ENCODE measurements at regions not wholly inside any gene's neighbourhood (a gene's known extent, or its start where the extent isn't known, plus 50 kb on each side); places are given as distances from the start of the nearest gene placed in this dataset.
"Not testable (repeated sequence)": the region's sequence is repeated elsewhere in the genome, so short reads cannot be mapped to it uniquely, and the experiment has no call there.

DNA sequence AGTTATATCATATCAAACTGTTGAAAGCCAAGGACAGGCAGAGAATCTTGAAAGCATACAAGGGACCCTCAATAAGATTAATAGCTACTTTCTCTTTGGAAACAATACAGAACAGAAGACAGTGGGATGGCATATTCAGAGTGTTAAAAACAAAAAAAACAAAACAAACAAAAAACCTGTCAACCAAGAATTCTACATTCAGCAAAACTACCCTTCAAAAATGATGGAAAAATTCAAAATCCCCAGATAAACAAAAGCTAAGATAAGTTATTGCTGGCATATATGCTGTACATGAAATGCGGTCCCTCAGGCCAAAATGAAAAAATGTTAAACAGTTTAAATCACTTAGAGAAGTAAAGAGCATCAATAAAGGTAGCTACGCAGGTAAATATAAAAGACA lies 425.1 kb downstream of the ACTL7B start:
- H3K27me3 ChIP-seq = no peaks in the 10 kb centered on the region
- TF ChIP-seq, protein P1, sequence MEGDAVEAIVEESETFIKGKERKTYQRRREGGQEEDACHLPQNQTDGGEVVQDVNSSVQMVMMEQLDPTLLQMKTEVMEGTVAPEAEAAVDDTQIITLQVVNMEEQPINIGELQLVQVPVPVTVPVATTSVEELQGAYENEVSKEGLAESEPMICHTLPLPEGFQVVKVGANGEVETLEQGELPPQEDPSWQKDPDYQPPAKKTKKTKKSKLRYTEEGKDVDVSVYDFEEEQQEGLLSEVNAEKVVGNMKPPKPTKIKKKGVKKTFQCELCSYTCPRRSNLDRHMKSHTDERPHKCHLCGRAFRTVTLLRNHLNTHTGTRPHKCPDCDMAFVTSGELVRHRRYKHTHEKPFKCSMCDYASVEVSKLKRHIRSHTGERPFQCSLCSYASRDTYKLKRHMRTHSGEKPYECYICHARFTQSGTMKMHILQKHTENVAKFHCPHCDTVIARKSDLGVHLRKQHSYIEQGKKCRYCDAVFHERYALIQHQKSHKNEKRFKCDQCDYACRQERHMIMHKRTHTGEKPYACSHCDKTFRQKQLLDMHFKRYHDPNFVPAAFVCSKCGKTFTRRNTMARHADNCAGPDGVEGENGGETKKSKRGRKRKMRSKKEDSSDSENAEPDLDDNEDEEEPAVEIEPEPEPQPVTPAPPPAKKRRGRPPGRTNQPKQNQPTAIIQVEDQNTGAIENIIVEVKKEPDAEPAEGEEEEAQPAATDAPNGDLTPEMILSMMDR (IDR thresholded peaks at IDR 0.05) = no peak
- TF ChIP-seq POLR2A (IDR thresholded peaks at IDR 0.05; ENCODE audit: low read depth) (no peak), POLR2AphosphoS5 (IDR thresholded peaks at IDR 0.05) (no peak), EP300 (IDR thresholded peaks at IDR 0.05) (no peak)
- H3K27ac ChIP-seq (replicated peaks in 1 of 4) = no peak overlapping the region
- DNase-seq (ENCODE audit: extremely low spot score) = no peak
- 100% methylated on average over 2 of the region's 2 CpGs for WGBS
- H3K36me3 ChIP-seq = no peaks in the 10 kb centered on the region
- H3K9me3 ChIP-seq = peaks cover 0 to 13% (median 11%) of the 10 kb centered on the region in 4 donors
- H3K4me1 ChIP-seq = no peaks in the 10 kb centered on the region
- H3K4me3 ChIP-seq = no peak overlapping the region
- intact Hi-C loops (cut with DNase I) = no loop called here

DNA sequence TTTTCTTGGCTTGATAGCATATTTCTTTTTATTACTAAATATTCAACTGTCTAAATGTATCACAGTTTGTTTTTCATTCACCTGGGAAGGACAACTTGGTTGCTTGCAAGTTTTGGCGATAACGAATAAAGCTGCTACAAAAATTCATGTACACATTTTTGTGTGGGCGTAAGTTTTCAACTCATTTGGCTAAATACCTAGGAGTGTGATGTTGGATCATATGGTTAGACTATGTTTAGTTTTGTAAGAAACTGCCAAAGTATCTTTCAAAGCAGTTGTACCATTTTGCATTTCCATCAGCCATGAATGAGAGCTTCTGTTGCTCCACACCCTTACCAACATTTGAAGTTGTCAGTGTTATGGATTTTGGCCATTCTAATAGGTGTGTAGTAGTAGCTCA lies 428.0 kb downstream of the ACTL7B start:
- H3K4me1 ChIP-seq = no peaks in the 10 kb centered on the region
- H3K4me3 ChIP-seq = no peak overlapping the region
- no peaks in the 10 kb centered on the region for H3K27me3 ChIP-seq
- intact Hi-C loops (cut with DNase I) = no loop called here
- H3K27ac ChIP-seq (replicated peaks in 1 of 4) = no peak overlapping the region
- TF ChIP-seq, protein P1 (IDR thresholded peaks at IDR 0.05) = no peak
- TF ChIP-seq POLR2A (IDR thresholded peaks at IDR 0.05; ENCODE audit: low read depth) (no peak), POLR2AphosphoS5 (IDR thresholded peaks at IDR 0.05) (no peak), EP300 (IDR thresholded peaks at IDR 0.05) (no peak)
- no peak for DNase-seq (ENCODE audit: extremely low spot score)
- no peaks in the 10 kb centered on the region for H3K36me3 ChIP-seq
- 91% methylated on average over 3 of the region's 3 CpGs for WGBS
- H3K9me3 ChIP-seq = peaks cover 0 to 13% (median 11%) of the 10 kb centered on the region in 4 donors

DNA sequence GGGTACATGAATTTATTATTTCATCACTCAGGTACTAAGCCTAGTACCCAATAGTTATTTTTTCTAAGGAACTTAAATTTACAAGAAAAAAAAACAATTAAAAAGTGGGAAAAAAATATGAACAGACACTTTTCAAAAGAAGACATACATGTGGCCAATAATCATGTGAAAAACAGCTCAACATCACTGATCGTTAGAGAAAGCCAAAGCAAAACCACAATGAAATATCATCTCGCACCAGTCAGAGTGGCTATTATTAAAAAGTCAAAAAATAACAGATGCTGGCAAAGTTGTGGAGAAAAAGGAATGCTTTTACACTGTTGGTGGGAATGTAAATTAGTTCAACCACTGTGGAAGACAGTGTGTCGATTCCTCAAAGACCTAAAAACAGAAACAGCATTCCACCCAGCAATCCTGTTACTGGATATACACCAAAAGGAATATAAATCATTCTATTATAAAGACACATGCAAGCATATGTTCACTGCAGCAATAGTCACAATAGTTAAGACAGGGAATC lies 429.3 kb downstream of the ACTL7B start:
- H3K27me3 ChIP-seq; H3K27ac ChIP-seq (replicated peaks in 1 of 4); DNase-seq (ENCODE audit: extremely low spot score); H3K4me1 ChIP-seq; H3K36me3 ChIP-seq; intact Hi-C loops (cut with DNase I); H3K4me3 ChIP-seq: not testable (repeated sequence)
- WGBS = 82% methylated on average over 3 of the region's 3 CpGs
- H3K9me3 ChIP-seq = peaks cover 0 to 13% (median 11%) of the 10 kb centered on the region in 4 donors

DNA sequence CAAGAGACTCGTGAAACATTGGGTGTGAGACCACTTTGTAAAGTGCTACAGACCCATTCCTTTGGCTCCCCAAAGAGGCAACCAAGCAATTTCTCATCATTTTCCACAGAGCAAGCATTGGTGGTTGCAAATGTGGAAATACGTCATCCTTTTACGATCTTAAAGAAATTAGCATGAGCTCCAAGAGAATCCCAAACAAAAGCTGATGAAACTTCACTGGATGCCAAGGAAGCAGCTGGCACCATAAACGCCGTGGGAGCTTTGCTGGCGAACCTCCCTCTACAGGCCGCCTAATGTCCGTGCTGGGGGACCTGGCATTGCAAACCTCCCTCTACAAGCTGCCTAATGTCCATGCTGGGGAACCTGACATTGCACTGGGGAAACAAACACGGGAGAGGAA lies 432.4 kb downstream of the ACTL7B start:
- intact Hi-C loops (cut with DNase I) = no loop called here
- Histone ChIP-seq H3K9me3 (no peaks in the 10 kb centered on the region), H3K36me3 (no peaks in the 10 kb centered on the region), H3K4me1 (no peaks in the 10 kb centered on the region), H3K27me3 (no peaks in the 10 kb centered on the region), H3K4me3 (no peak overlapping the region), H3K27ac (replicated peaks in 1 of 4) (no peak overlapping the region)
- 88% methylated on average over 9 of the region's 9 CpGs for WGBS
- no peak for DNase-seq (ENCODE audit: extremely low spot score)
- TF ChIP-seq POLR2AphosphoS5 (IDR thresholded peaks at IDR 0.05) = no peak
- TF ChIP-seq EP300 (IDR thresholded peaks at IDR 0.05) = no peak
- TF ChIP-seq, protein P1 (IDR thresholded peaks at IDR 0.05) = no peak
- TF ChIP-seq POLR2A (IDR thresholded peaks at IDR 0.05; ENCODE audit: low read depth) = no peak

DNA sequence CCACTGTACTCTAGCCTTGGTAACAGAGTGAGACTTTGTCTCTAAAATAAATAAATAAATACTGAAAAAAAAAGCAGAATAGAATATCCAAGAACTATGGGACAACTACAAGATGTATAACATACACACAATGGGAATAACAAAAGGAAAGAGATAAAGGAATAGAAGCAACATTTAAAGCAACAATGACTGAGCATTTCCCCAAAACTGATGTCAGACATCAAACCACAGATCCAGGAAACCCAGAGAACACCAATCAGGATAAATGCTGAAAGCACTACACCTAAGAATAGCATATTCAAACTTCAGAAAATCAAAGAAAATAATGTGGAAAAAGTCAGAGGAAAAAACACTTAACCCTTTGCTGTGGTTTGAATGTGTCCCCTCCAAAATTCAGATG lies 436.4 kb downstream of the ACTL7B start:
- H3K4me3 ChIP-seq = no peak overlapping the region
- no peak for DNase-seq (ENCODE audit: extremely low spot score)
- no peaks in the 10 kb centered on the region for H3K36me3 ChIP-seq
- TF ChIP-seq, protein P1 (IDR thresholded peaks at IDR 0.05) = no peak
- TF ChIP-seq EP300 (IDR thresholded peaks at IDR 0.05) (no peak), POLR2AphosphoS5 (IDR thresholded peaks at IDR 0.05) (no peak), POLR2A (IDR thresholded peaks at IDR 0.05; ENCODE audit: low read depth) (no peak)
- intact Hi-C loops (cut with DNase I) = loop anchor here (10.0 kb wide), 1 partner anchor 145 kb away; no protein-coding TSS in a partner anchor
- H3K9me3 ChIP-seq = no peaks in the 10 kb centered on the region
- no peaks in the 10 kb centered on the region for H3K4me1 ChIP-seq
- no peak overlapping the region for H3K27ac ChIP-seq (replicated peaks in 1 of 4)
- H3K27me3 ChIP-seq = no peaks in the 10 kb centered on the region
